NCI-H345 (cell line): ENCODE measurements at regions not wholly inside any gene's neighbourhood (a gene's known extent, or its start where the extent isn't known, plus 50 kb on each side); places are given as distances from the start of the nearest gene placed in this dataset.

Source experiments
- DNase-seq: peaks from one replicate; lab custom pipeline; 2025; lab: John Stamatoyannopoulos, UW

- no peak for DNase-seq
Measured at GRCh38 chr13:109644069-109644750, 142.2 kb downstream of the IRS2 start.

DNA sequence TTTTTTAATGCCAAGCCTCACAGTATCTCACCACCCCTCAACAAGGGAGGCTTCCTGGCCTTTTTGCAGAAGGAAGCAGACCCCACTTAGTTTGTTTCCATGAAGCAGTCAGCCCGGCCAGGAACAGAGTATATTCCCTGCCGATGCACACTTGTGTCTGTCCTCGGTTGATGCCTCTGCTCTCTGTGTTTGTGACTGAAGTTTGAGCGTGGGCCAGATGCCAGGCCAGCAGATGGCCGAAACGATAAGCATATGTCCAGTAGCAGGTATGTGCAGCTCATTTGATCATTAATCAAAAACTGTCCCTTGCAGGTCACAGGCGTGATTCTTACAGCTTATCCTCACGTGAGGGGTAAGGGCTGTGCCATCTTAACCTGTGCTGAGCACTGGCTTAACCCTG is 144.0 kb downstream of the IRS2 start:
- DNase-seq, result no peak

DNA sequence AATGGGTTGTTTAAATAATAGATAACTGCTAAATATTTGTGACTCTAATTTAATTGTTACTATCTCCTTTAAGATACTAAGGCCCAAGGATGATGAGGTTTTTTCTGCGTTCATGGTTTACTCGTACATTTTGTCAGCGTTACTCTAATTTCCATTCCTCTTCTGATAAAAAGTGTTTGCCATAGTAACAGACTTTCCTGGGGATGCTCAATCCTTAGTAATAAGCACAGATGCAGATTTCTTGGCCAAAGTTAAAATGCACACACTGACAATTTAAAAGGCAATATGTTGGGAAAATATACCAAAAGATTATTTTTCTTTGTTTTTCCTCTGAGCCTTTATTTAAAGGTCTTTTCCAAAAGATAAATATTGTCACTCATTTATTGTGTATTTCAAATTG is 149.6 kb downstream of the IRS2 start:
- DNase-seq, result no peak

DNA sequence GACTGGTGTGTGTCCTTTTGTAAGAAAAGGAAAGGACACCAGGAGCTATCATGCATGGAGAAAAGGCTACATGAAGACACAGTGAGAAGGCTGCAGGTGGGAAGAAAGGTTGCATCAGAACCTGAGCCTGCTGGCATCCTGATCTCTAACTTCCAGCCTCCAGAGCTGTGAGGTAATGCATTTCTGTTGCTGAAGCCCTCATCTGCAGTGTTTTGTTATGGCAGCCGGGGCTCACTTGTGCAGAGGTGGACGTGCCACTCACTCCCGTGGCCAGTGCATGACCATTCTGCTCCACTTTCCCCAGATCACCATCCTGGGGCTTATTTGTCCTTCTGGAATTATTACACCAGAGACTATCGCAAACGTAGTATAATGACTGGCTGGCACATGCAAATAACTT is 155.3 kb downstream of the IRS2 start:
- DNase-seq, result no peak

GRCh38 chr13:109630271-109630670 is 156.1 kb downstream of the IRS2 start:
- no peak for DNase-seq

DNA sequence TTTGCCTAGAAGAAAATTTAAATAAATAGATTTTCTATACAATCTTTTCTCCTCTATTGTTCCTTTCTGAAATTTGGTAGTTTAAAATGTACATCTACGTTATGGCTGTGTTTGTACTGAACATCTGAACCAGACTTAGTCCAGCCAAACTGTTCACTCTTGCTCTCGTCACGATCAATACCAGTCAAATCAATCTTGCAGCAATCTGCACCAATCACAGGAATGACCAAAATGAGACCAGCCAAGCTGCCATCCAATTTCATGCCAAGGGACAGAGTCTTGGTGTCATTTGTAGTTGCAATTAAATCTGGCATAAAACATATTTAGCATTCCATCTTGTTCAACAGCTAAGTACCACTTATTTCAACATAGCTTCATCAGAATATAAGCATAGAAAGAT is 156.6 kb downstream of the IRS2 start:
- DNase-seq, result no peak

DNA sequence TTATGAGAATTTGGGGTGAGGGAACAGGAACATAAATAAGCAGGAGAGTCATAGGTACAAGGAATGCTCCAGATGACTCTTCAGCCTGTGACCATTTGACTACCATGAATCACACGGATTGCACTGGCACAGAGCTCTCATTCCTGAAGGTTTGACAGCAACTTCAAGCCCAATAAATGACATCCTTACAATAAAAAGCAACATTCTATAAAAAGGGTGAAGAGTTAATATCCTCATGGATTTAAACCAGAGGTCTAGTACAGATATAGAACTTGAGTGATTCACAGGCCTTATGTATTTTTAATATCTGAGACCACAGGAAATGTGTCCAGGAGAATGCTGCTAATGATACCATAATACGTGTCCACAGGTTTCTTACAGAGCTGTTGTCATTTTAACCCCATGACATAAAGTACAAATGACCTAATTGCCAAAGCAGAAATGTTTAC is 158.1 kb downstream of the IRS2 start:
- DNase-seq, result no peak

GRCh38 chr13:109627649-109628048 is 158.7 kb downstream of the IRS2 start:
- no peak for DNase-seq

GRCh38 chr13:109626386-109627171 is 159.8 kb downstream of the IRS2 start:
- no peak for DNase-seq

GRCh38 chr13:109625156-109625555 is 161.2 kb downstream of the IRS2 start:
- no peak for DNase-seq

- no peak for DNase-seq
Measured at GRCh38 chr13:109622006-109622405, 164.4 kb downstream of the IRS2 start.

GRCh38 chr13:109615721-109616420 is 170.5 kb downstream of the IRS2 start:
- DNase-seq, result no peak

- no peak for DNase-seq
Measured at GRCh38 chr13:109611912-109612691, 174.3 kb downstream of the IRS2 start.

DNA sequence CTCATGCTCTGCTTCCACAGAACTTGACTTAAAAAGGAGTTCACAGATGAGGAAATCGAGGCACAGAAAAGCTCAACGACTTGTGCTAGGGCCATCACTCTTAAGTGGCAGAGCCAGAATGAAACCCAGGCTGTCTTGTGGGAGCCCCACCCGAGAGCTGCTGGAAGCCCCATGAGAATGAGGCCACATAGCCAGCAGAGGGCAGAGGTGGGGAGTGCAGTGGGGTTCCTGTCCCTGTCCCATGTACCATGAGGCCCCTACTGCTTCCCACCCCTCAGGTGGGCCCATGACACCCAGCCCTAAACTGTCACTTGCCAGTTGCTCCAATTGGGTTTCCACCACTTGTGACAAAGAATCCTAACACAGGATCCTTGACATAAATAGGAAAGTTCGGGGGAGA is 175.9 kb downstream of the IRS2 start:
- DNase-seq, result no peak

GRCh38 chr13:109608503-109608902 is 177.9 kb downstream of the IRS2 start:
- DNase-seq, result no peak

GRCh38 chr13:109608059-109608458 is 178.3 kb downstream of the IRS2 start:
- DNase-seq, result no peak

- no peak for DNase-seq
Measured at GRCh38 chr13:109606520-109606919, 179.9 kb downstream of the IRS2 start.

- no peak for DNase-seq
Measured at GRCh38 chr13:109605846-109606245, 180.5 kb downstream of the IRS2 start.

DNA sequence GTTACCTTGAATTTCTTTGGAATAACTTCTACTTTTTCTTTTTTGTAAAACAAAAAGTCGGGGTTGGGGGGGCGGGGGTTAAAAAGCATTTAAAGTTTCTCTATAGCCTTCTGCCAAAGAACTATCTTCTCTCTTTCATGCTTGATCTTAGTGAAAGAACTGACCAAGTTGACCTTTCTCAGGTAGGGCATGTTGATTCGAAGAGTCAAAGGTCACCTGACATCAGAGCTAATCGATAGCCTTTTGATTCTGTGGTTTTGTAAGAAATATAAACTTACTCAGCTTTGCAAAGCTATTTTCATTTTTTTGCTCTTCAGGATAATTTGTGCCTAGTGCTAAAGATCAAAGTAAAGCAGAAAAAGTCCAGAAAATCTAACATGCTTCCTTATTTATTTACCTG is 181.5 kb downstream of the IRS2 start:
- no peak for DNase-seq

DNA sequence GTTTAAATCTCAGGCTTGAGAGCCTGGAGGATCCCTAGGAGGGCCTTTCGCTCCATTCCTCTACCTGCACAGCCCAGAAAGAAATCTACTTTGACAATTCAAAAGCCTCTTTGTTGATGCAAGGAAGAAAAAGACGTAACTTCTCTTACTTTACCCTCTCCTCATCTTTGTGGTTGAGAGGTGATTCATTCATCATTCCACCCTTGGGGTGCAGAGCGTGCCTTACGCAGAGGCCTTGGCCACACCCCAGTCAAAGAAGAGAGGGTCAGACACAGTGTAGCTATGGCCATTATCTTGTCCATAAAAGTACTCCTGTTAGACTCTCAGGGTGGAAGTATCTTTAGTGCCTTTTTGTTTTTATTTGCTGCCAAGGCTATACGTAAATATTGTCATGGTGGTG is 184.0 kb downstream of the IRS2 start:
- DNase-seq, result no peak

DNA sequence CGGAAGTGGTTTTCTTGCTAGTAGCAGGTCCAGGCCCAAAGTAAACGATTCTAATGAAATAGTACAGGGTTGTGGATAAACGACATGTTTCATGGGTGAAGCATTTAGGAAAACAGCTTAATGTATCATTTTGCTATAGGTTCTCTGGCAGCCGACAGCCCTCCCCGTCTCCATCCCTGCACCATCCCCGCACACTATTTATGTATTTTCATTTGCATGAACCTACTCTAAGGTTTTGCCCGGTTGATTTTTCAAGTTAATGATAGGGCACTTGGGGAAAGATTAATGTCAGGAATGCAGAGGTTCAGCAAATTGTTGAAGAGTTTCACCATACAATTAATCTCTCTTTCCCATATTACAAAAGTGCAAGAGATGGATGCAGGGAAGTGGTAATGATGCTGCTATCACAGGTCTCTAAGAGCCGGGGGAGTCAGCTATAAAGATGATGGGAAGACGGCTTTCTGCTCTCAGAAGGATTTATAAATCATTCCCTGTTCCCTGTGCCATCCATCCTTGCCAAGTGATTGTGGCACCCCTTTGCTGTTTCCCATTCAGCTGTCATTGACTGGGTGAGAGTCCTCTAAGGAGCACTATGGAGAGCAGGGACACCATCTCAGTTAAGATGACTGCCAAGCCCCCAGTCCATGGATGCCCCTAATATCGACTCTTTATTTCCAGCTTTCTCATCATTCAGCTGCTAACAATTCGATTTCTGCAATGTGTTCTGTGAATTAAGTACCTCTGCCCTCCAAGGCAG is 186.3 kb downstream of the IRS2 start:
- no peak for DNase-seq
